MV-4-11 (cell line): ENCODE measurements at regions not wholly inside any gene's neighbourhood (a gene's known extent, or its start where the extent isn't known, plus 50 kb on each side); places are given as distances from the start of the nearest gene placed in this dataset.
A peak's percentile ranks its signal among the peaks of the same experiment; 100 is the strongest.

Experiments
- DNase-seq: peaks from one replicate; lab custom pipeline; 2025; lab: John Stamatoyannopoulos, UW

DNA sequence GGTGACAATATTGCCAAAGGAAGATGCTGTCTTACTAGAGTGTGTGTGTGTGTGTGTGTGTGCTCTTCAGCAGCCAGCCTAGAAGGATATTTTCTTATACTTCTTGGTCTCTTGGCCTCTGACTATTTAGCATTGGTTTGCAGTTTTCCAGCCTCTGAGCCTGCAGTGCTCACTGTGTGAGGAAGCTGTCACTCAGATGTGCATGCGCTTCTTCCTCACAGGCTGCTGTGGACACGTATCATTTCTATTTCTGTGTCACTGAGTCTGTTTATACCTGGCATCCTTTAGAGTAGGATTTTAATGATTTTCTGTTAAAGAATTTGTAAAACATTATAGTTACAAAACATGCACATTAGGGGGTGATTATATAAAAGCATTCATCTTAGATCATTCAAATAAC lies 83.3 kb downstream of the ALDH8A1 start:
- no peak for DNase-seq

DNA sequence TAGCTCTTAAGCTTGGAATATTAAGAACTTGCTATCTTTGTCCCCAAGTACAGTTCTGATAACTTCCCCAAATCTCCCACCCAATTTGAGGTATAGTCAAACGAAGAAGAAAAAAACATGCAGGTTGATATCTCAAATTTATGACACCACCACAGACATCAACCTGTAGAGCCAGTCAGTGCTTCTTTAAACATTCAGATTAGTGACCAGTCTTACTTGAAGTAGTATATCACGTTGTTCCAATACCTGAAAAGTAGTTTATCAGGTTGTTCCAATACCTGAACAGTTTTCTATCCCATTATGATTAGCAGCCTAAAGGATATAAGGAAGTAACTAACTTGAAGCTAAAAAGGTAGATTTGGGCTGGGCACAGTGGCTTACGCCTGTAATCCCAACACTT lies 85.3 kb downstream of the ALDH8A1 start:
- DNase-seq = no peak

DNA sequence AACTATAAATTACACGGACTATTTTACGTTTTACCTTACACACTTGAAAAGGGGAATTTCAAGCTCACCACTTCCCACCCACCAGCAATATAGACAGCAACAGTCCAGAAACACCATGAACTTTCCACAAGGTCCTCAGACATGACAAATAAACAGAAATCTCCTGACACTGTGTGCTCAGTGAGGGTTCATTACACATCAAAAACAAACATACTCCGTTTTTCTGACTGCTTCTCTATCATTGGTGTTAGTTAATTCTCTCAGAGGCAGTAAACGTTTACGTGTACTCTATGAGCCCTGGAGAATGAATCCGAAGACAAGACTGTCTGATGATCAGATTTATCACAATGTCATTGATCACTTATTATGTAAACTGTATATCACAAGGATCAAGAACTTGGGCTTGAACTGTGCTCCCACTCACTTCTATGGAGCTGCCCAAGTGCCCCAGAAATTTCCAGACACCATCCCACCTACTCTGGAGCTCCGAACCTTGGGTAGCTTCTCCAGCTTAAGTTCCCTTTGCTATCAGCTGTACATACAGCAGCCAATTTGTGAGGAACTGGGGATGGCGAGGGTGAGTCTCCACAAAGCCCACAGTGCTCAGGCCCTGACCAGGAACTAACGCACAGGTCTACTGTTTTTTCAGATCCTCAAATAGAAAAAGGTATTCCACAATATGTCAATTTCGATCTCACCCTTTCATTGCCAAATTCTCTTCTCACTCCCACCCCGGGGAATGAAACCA lies 86.0 kb downstream of the ALDH8A1 start:
- DNase-seq = no peak

DNA sequence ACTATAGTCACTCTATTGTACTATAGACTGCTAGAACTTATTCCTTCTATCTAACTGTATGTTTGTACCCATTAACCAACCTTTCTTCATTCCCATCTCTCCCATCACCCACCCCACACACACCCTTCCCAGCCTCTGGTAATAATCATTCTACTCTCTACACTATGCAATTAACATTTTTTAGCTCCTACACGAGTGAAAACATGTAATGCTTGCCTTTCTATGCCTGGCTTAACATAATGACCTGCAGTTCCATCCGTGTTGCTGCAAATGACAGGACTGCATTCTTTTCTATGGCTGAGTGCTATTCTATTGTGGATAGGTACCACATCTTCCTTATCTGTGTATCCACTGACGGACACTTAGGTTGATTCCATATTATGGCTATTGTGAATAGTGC lies 95.5 kb downstream of the ALDH8A1 start:
- DNase-seq = no peak

DNA sequence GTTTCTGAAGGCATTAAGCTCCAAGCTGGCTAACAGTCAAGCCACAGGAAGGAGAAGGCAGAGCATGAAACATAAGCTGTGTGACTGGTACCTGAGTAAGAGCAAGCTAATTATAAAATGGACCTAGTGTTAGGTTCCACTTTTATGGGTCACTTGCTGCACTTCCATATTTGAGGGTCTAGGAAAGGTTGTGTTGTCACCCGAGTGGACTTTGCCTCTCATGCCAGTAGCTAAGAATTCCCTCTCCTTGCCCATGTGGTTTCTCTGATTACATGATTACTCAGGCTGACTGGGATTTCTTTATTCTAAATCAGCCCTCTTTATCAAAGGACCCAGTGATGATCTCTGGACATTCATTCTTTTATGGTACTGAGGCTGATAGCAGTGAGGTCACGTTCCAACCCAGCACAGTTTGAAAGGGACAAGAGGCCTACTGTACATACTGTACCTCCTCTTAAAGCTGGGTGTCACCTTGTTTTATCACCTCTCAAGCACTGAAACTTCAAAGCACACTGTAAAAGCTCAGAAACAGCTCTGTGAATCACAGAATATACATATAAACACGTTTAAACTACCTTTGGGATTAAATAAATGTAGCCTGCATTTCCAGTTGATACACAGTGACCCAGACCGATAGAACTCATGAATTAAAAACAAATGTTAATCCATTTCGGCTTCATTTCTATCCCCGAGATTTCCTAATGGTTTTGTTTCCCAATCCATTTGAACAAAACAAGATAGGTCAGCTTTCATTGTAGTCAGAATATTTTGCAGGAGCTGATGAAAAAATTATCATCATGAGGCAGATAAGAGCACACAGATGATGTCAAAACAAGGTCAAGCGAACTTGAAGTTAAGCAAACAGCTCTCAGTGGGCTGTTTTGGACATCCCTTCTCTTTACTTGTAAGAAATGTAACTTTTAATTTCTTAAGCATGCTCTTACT lies 96.5 kb downstream of the ALDH8A1 start:
- no peak for DNase-seq

DNA sequence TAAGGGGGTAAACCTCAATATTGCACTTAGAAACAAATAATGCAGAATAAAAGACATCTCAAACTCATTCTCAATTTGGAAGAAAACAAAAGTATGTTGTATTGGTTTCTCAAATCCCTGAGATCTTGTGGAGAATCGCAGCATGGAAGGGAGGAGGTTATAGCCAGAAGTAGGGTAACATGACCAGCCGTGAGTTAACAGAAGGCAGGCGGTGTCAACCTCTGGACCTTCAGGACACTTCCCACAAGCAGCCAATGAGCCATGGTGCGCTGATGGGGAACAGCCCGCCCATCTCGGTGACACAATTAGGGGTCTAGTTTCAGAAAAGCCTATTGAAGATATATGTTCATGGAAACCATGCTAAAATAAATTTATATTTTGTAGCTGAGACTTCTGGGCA lies 98.4 kb downstream of the ALDH8A1 start:
- DNase-seq = no peak

DNA sequence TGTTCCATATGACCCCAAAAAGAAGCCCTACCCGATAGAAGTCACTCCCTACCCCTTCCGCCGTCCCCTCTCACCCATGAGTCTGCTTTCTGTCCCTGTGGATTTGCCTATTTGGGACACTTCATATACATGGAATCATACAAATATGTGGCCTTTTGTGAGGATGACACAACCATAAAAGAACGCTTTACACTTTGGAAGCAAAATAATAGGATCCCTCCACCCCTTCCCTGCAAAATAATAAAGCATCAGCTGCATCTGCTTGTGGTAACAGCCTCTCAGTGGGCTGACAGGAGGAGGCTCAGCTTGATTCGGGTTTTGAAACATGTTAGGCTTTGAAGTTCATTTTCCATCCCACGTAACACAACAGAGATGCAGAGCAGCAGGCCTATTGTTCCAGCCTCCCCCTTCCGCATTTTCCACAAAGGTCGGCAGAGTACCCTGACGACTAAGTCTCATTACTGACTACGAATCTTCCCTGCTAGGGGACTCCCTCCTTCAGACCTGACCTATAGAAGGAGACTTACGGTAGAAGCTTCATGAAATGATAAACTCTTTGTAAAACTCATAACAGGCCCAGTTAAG lies 99.1 kb downstream of the ALDH8A1 start:
- no peak for DNase-seq

DNA sequence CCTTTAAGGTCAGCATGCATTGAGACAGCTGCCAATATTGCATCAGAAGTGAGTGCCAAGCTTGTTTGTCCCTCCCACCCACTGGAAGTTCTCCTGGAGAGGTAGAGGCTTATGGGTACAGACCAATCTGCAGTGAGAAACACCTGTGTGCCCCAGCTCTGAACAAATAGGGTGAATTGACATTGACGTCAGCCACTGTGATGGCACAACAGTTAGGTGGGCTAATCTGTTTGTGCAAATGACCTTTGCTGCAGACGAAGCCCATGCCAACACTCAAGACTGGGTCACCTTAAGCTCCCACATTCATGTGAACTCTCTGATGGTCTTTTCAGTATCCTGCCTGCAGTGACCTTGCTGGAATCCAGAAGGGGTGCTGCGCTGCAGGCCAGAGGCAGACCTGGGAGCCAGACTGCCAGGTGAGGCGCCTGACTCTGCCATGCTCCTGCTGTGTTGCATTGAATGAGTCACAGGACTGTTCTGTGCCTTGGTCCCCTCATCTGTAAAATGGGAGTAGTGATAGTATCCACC lies 99.9 kb downstream of the ALDH8A1 start:
- DNase-seq = no peak

DNA sequence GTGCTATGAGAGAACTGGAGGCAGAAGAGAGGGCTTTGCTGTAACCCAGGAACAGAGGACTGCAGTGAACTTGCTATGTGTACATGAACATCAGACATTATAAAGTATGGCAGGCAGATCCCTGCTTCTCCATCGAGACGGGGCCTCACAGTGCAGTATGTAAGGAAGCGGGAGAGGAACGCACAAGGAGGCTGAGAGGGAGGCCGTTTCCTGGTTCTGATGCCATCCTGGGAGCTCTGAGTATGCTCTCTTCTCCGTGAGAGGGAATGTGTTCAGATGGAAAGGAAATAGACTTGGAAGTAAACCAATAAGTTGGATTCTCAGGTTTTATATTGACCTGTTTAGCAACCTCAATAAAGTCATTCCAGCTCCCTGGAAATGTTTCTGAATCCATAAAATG lies 101.8 kb downstream of the ALDH8A1 start:
- DNase-seq = no peak

DNA sequence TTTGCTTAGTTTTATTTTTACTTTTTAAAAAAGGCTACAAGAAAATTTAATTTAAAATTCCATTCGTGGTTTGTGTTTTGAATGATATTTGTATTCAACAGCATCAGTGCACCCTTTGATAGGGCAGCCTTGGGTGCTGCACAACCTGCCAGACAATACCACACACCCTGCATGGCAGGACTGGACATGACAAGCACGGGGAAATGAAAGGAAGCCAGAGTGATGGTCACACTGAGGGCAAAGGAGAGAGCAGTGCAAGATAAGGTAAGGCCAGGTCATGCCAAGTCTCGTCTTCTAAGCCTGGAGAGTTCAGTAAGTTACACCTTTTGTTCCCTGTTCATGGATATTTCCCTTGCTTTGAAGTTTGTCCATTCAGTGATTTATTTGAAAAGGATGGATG lies 103.0 kb downstream of the ALDH8A1 start:
- no peak for DNase-seq

DNA sequence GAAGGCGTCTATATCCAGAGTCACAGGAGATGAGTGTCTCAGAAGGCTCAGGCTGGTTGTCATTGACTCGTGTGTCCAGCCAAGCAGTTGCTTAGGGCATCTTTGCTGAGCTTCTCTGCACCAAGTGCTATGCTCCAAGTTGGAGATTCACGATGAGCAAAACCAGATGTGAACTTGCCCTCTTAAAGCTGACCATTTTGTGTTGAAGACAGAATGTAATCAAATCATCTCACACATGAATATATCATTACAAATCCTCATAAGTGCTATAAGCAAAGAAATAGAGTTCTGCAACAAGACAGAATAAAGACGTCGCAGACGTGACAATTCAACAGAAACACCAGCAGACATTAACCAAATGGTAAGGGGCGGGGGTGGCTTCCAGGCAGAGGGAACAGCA lies 103.9 kb downstream of the ALDH8A1 start:
- DNase-seq = no peak

DNA sequence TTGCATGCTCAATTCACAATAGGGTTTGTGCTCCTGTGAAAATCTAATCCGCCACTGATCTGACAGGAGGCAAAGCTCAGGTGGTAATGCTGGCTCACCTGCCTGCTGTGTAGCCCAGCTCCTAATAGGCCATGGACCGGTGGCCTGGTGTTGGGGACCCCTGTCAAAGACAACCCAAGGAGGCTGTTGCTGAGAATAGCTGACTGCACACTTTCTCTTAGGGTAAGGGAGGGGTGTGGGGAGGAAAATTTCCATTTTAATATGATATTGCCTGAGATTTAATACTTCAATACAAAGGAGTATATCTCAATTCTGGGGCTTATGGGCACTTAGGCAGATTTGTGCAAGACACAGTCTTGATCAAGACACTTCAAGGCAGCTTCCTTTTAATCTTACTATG lies 105.8 kb downstream of the ALDH8A1 start:
- DNase-seq = no peak

DNA sequence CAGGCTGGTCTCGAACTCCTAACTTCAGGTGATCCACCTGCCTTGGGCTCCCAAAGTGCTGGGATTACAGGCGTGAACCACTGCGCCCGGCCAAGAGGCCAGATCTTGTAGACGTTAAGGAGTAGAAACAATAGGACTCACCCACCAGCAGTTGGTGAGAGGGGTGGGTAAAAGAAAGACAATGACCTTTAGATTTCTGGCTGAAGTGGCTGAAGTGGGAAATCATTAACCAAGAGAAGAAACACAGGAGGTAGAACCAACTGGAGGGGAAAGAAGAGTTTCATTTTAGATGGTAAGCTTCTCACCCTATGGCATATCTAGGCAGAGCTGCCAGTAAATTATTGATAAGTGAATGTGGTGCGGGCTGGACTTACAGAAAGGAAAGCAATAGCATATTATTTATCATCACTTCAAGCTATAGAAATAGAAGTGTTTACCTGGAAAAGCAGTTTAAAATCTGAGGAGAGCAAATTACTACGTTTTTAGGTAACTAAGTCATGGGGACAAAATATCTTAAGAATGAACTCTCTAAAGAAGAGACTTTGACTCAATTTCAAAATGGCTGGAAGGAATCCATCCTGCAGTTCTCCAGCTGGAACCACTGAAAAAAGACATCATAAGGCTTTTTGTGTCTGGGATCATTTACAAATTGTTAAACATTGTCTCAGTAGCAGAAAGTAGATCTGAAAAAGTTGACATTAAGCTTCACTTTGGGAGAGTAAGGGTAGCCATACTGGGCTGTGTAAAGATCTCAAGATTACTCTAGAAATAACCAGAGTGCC lies 109.6 kb downstream of the ALDH8A1 start:
- no peak for DNase-seq

DNA sequence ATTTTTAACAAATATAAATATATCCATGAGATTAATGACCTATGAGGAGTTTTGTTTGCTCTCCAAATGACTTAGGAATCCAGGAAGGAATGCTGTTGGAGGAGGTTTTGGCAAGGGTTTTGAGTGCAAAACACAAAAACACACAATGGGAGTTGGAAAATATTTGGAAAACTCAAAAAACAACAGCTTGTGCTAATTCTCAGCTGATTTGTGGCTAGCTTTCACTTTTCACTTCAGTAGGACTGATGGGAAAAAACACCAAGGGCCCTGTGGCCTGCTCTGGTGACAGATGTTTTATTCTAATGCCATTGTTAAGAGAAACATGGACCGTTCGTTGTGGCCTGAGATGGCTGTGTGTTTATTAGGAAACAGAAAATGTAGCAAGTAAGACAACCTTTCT lies 113.9 kb downstream of the ALDH8A1 start:
- no peak for DNase-seq

DNA sequence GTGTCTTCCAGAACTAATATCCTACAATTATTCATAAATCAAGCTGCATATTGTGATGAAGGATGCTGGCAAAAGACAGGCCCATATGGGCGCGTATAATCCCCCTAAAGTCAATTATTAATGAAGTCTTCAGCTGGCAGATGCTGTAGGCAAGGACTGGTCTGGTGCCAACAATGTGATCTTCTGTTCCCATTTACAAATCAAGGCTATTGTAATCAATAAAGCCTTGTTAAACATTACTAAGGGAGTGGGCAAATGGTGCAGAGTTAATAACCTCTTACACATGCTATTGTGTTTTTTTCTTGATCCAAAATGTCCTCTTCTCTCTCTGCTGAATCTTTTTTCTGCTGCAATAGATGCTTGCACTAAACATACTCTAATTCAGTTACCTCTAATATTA lies 119.0 kb downstream of the ALDH8A1 start:
- DNase-seq = no peak

DNA sequence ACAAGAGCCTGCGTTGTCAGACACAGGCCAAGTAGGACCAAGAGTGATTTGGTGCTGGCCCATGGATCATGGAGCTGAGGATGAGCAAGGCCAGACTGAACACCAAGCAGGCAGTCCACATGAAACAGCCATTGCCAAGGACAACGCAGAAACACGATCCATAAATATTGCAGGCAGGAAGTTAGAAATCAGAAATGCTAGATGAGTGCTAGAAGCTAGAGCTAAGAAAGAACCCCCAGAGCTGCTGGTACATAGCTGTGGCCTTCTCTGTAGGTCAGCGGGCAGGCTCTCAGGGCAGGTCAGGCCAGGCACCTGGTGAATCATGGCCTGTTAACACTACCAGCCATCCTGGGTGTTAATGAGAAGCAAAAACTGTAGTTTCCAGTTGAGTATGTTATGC lies 119.7 kb downstream of the ALDH8A1 start:
- DNase-seq = no peak

DNA sequence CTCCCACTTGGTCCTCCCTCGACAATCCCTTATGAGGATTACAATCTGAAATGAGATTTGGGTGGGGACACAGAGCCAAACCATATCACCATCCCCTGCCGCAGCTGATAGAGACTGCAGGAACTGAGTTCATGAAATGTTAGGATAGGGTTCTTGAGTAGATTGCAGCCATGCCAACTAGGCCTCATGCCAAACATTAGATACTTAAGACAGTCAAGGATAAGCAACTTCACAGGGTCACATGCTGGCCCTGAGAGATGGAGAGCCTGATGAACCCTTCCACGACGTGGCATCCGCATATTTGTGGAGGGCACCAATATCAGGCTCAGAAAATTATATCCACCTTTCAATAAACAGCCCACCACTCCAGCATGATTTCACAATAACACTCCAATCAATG lies 121.3 kb downstream of the ALDH8A1 start:
- no peak for DNase-seq

DNA sequence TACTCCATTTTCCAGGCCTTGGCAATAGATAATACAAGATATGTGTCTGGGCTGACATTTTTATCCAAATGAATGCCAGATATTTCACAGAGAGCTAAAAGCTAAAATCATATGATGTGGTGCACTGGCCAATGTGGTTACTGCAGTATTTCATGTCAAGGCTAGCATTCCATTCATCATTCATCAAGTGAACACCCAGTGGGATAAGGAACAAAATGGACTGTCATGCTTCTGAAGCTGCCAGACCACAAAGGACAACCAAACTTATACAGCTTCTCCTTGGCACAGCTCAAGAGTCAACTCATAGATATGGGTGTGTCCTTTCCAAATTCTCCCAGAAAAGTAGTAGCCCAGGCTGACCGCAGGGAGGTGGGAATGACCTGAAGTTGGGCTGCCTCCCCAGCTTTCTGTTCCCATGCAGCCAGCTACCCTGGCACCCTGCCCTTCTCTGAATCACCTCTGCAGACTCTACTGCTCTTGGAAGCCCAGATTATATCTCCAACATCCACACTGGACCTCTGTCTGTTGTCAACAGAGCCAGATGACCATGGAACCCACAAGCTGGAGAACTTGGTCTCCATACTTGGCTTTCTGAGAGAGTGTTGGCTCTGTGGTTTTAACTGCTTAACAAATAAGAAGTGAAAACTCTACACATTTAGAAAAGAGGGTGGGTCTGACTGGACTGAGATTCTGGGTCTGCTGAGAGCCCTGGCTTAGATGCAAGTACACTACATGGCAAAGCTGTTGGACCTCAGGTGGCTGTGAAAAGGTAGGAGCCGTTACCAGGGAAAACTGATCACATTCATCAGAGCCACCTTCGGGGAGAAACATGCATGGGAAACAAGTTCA lies 122.8 kb downstream of the ALDH8A1 start:
- DNase-seq = no peak

DNA sequence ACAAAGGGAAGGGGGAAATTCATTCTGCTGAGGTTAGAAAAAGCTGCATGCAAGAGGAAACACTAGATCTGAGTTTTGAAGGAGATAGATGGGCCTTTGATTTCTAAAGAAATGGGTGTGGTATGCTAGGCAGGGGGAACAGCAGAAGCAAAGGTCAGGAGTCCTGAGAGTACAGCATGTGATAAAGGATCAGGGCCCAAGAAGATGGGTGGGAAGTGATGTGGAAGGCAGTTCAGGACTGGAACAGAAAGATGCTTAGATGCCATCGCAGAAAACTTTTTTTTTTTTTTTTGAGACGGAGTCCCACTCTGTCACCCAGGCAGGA lies 126.2 kb downstream of the ALDH8A1 start:
- DNase-seq = no peak

DNA sequence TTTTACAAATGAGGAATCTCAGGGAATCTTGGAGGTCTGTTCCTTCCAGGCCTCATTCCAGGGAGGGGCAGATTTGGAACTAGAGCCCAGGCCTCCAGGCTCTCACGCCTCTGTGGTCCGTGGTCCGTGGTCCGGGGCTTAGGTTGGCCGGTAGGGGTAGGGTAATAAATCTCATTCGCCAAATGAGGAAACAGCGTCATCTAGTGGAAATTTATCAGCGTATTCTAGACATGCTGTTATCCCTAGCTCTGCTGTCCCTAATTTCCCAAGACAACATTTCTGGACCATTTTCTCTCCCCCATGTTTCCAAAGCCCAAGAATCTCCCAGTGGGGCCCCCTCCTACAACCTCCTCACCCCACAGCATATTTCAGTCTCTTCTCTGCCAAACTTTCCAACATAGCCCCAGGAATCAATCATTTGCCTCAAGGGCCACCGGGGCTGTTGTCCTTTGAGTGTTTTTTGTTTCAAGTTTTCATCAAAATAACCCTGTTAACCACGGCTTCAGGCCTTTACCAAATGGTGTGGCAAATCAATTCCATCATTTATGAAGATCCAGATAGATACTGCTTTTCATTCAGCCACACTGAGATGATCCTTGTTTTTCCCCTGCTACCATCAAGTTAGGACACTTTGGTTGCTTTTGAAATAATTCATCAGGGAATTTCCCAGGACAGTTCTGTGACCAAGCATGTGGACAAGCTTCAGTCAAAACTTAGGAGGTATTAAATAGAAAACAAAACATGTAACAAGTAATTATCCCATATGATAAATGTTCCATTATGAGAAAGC lies 126.8 kb downstream of the ALDH8A1 start:
- DNase-seq = peak; percentile 53
